H9 (cell line): ENCODE measurements at regions not wholly inside any gene's neighbourhood (a gene's known extent, or its start where the extent isn't known, plus 50 kb on each side); places are given as distances from the start of the nearest gene placed in this dataset.
"Not testable (repeated sequence)": the region's sequence is repeated elsewhere in the genome, so short reads cannot be mapped to it uniquely, and the experiment has no call there.

Experiments
- DNase-seq: peaks from one replicate; pipeline ENCODE4 v3.0.0-alpha.2; 2017
- H2AFZ ChIP-seq: one replicate; pipeline ENCODE4 v1.6.1; 2013; ENCODE audit warnings: mild to moderate bottlenecking, low read length, control low read depth, moderate library complexity
- H2AK5ac ChIP-seq: 2 replicates; pipeline ENCODE4 v1.6.1; 2013; ENCODE audit warnings: low read length, control low read depth, mixed read lengths; ENCODE audit not compliant: insufficient read length
- H2BK120ac ChIP-seq: one replicate; pipeline ENCODE4 v1.6.1; 2013; ENCODE audit warnings: low read depth, mild to moderate bottlenecking, low read length, control low read depth, inconsistent platforms; ENCODE audit not compliant: poor library complexity, severe bottlenecking
- H2BK12ac ChIP-seq: 2 replicates; pipeline ENCODE4 v1.6.1; 2013; ENCODE audit warnings: low read length, control low read depth, mixed read lengths, low read depth; ENCODE audit not compliant: insufficient read length
- H2BK15ac ChIP-seq: 2 replicates; pipeline ENCODE4 v1.6.1; 2013; ENCODE audit warnings: low read depth, low read length, control low read depth
- H2BK20ac ChIP-seq: one replicate; pipeline ENCODE4 v1.6.1; 2013; ENCODE audit warnings: low read depth, mild to moderate bottlenecking, low read length, control low read depth, inconsistent platforms; ENCODE audit not compliant: poor library complexity, severe bottlenecking
- H2BK5ac ChIP-seq: 2 replicates; pipeline ENCODE4 v1.6.1; 2013; ENCODE audit warnings: low read length, control low read depth, mixed read lengths; ENCODE audit not compliant: insufficient read length
- H3K14ac ChIP-seq: 2 replicates; pipeline ENCODE4 v1.6.1; 2013; ENCODE audit warnings: low read length, control low read depth; ENCODE audit not compliant: insufficient read depth
- H3K18ac ChIP-seq: 2 replicates; pipeline ENCODE4 v1.6.1; 2013; ENCODE audit warnings: low read depth, mild to moderate bottlenecking, mixed read lengths, low read length, control low read depth; ENCODE audit not compliant: insufficient read length
- H3K23ac ChIP-seq: 2 replicates; pipeline ENCODE4 v1.6.1; 2013; ENCODE audit warnings: low read length, control low read depth, mixed read lengths, low read depth; ENCODE audit not compliant: insufficient read length
- H3K23me2 ChIP-seq: 2 replicates; pipeline ENCODE4 v1.6.1; 2013; ENCODE audit warnings: low read depth, mild to moderate bottlenecking, mixed read lengths, low read length, control low read depth; ENCODE audit not compliant: insufficient read length, poor library complexity, severe bottlenecking
- H3K27ac ChIP-seq: 2 replicates; pipeline ENCODE4 v1.5.1; 2013; ENCODE audit warnings: low read length, control low read depth, mixed read lengths, low read depth; ENCODE audit not compliant: insufficient read length
- H3K27me3 ChIP-seq: 2 replicates; pipeline ENCODE4 v1.6.1; 2013; ENCODE audit warnings: low read length, control low read depth, inconsistent platforms; ENCODE audit not compliant: insufficient read depth
- H3K4ac ChIP-seq: 2 replicates; pipeline ENCODE4 v1.6.1; 2013; ENCODE audit warnings: low read depth, mild to moderate bottlenecking, control low read depth, inconsistent platforms, low read length, moderate library complexity
- H3K4me1 ChIP-seq: 2 replicates; pipeline ENCODE4 v1.6.1; 2013; ENCODE audit warnings: low read length, control low read depth, inconsistent platforms; ENCODE audit not compliant: insufficient read depth
- H3K4me2 ChIP-seq: 2 replicates; pipeline ENCODE4 v1.6.1; 2013; ENCODE audit warnings: low read length, control low read depth, mixed read lengths; ENCODE audit not compliant: insufficient read length, insufficient read depth
- H3K56ac ChIP-seq: 2 replicates; pipeline ENCODE4 v1.6.1; 2013; ENCODE audit warnings: low read depth, mild to moderate bottlenecking, mixed read lengths, low read length, control low read depth; ENCODE audit not compliant: insufficient read length
- H3K79me1 ChIP-seq: 2 replicates; pipeline ENCODE4 v1.6.1; 2013; ENCODE audit warnings: low read depth, mild to moderate bottlenecking, moderate library complexity, low read length, control low read depth, inconsistent platforms; ENCODE audit not compliant: insufficient read depth, poor library complexity, severe bottlenecking
- H3K79me2 ChIP-seq: 2 replicates; pipeline ENCODE4 v1.6.1; 2013; ENCODE audit warnings: low read length, control low read depth, inconsistent platforms; ENCODE audit not compliant: insufficient read depth
- H3K9ac ChIP-seq: 2 replicates; pipeline ENCODE4 v1.6.1; 2013; ENCODE audit warnings: low read length, control low read depth, mixed read lengths; ENCODE audit not compliant: insufficient read length; ENCODE audit errors: extremely low read depth
- H3K9me3 ChIP-seq: one replicate; pipeline ENCODE4 v1.6.1; 2013; ENCODE audit warnings: low read depth, low read length, inconsistent platforms; ENCODE audit not compliant: control insufficient read depth
- H3T11ph ChIP-seq: one replicate; pipeline ENCODE4 v1.6.1; 2013; ENCODE audit warnings: mild to moderate bottlenecking, low read length, control low read depth, inconsistent platforms
- H4K20me1 ChIP-seq: one replicate; pipeline ENCODE4 v1.6.1; 2013; ENCODE audit not compliant: control insufficient read depth, insufficient read length, insufficient read depth
- H4K5ac ChIP-seq: 2 replicates; pipeline ENCODE4 v1.6.1; 2013; ENCODE audit warnings: low read depth, mild to moderate bottlenecking, mixed read lengths, low read length, control low read depth; ENCODE audit not compliant: insufficient read length
- H4K8ac ChIP-seq: replicated peaks from 2 replicates; pipeline ENCODE4 v1.6.1; 2013; ENCODE audit warnings: low read length, control low read depth, mixed read lengths, low read depth; ENCODE audit not compliant: insufficient read length
- H4K91ac ChIP-seq: 2 replicates; pipeline ENCODE4 v1.6.1; 2013; ENCODE audit warnings: low read depth, mild to moderate bottlenecking, moderate library complexity, mixed read lengths, low read length, control low read depth; ENCODE audit not compliant: insufficient read length
- H3K27ac Mint-ChIP-seq, 3 experiments: 2 replicates in 2 of 3; 3 replicates in 1 of 3; pipeline ENCODE4 v1.8.0; 2020 to 2021; ENCODE audit warnings: mixed read lengths in 3 of 3, mild to moderate bottlenecking in 1 of 3, moderate library complexity in 1 of 3
- H3K27me3 Mint-ChIP-seq: 2 replicates; pipeline ENCODE4 v1.8.0; 2021; ENCODE audit warnings: low read depth, mild to moderate bottlenecking, moderate library complexity, mixed read lengths
- H3K36me3 Mint-ChIP-seq, 3 experiments: 2 replicates in 2 of 3; 3 replicates in 1 of 3; pipeline ENCODE4 v1.8.0; 2020 to 2021; ENCODE audit warnings: low read depth in 3 of 3, mixed read lengths in 3 of 3; ENCODE audit not compliant: insufficient read depth in 1 of 3
- H3K4me1 Mint-ChIP-seq, 2 experiments: 2 replicates each; pipeline ENCODE4 v1.8.0; 2020; ENCODE audit warnings: mixed read lengths in 2 of 2
- H3K4me3 Mint-ChIP-seq, 2 experiments: 2 replicates in 1 of 2; 3 replicates in 1 of 2; pipeline ENCODE4 v1.8.0; 2020 to 2021; ENCODE audit warnings: mild to moderate bottlenecking in 2 of 2, mixed read lengths in 2 of 2, moderate library complexity in 1 of 2
- H3K9me3 Mint-ChIP-seq, 2 experiments: 2 replicates in 1 of 2; 3 replicates in 1 of 2; pipeline ENCODE4 v1.8.0; 2020; ENCODE audit warnings: mild to moderate bottlenecking in 2 of 2, mixed read lengths in 2 of 2, moderate library complexity in 1 of 2
- WGBS: extraction: QIAGEN DNeasy Blood & Tissue Kit; methylation state at CpG from one replicate; pipeline ENCODE4 v1.1.7; 2013; ENCODE audit warnings: missing lambda C conversion rate, low lambda C conversion rate, mixed read lengths; ENCODE audit not compliant: insufficient read length; ENCODE audit errors: extremely low coverage; 5-methylcytosine and 5-hydroxymethylcytosine counted together

DNA sequence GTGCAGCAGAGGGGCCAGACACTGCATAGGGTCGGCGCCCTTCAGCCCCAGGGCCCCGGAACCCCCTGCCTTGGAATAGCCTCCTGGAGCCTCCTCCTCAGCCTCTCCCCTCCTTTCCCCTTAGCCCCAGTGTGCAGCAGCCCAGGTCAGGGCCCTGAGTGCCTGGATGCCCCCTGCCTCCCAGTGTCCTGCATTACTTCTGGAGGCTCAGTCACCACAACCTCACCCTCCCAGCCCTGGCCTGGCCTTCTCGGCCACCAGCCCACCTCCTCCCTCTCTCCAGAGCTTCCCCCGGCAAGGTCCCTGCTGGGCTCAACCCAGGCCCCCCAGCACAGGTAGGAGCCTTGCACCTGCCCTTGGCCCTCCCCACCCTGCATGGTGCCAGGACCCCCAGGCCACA, 100.3 kb downstream of the TMEM121 start:
- not testable (repeated sequence) for H2BK5ac ChIP-seq, H4K5ac ChIP-seq, DNase-seq, H3K18ac ChIP-seq, H3K23ac ChIP-seq, H3K4me1 ChIP-seq, H3K4me1 Mint-ChIP-seq, H3K79me2 ChIP-seq, H3K23me2 ChIP-seq, H2AFZ ChIP-seq, H2AK5ac ChIP-seq, H3K27ac Mint-ChIP-seq, H3K4ac ChIP-seq, H3K56ac ChIP-seq, H2BK12ac ChIP-seq, H3K9ac ChIP-seq, H3K27me3 ChIP-seq, H2BK120ac ChIP-seq, H3K14ac ChIP-seq, H2BK15ac ChIP-seq, H3K79me1 ChIP-seq, H4K20me1 ChIP-seq, H4K8ac ChIP-seq, H3K4me2 ChIP-seq, H4K91ac ChIP-seq, H3K27me3 Mint-ChIP-seq, H3K4me3 Mint-ChIP-seq, H2BK20ac ChIP-seq, H3K27ac ChIP-seq, H3T11ph ChIP-seq
- H3K9me3 Mint-ChIP-seq = peaks cover 68 to 75% of the 10 kb centered on the region in 2 experiments
- WGBS = no CpG with 5 or more reads among the region's 5 CpGs
- peaks cover 50% of the 10 kb centered on the region for H3K9me3 ChIP-seq
- peaks cover 14 to 26% (median 18%) of the 10 kb centered on the region in 3 experiments; a peak in 6 of 7 replicates for H3K36me3 Mint-ChIP-seq

DNA sequence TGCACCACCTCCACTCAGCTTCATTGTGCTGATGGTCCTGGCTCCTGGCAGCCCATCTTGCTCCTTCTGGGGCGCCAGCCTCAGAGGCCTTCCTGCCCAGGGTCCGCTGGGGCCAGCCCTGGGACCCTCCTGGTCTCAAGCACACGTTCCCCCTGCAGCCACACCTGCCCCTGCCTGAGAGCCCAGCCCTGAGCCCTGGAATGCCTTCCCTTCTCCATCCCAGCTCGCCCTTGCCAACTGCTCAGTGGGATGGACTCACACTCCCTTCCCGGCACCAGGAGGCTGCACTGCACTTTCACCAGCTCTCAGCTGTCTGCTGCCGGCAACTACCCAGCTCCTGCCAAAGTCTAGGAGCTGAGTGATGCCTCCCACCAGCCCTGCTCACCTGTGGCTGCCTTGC, 100.9 kb downstream of the TMEM121 start:
- peaks cover 70 to 76% of the 10 kb centered on the region in 2 experiments for H3K9me3 Mint-ChIP-seq
- H3T11ph ChIP-seq, H3K4ac ChIP-seq, H3K27me3 Mint-ChIP-seq, H3K9ac ChIP-seq, H3K27ac ChIP-seq, H3K18ac ChIP-seq, H4K91ac ChIP-seq, H2AFZ ChIP-seq, H3K23me2 ChIP-seq, H2BK12ac ChIP-seq, H2AK5ac ChIP-seq, DNase-seq, H3K4me1 Mint-ChIP-seq, H2BK20ac ChIP-seq, H3K56ac ChIP-seq, H3K23ac ChIP-seq, H4K8ac ChIP-seq, H3K27ac Mint-ChIP-seq, H4K20me1 ChIP-seq, H3K4me3 Mint-ChIP-seq, H3K4me2 ChIP-seq, H3K79me1 ChIP-seq, H2BK15ac ChIP-seq, H3K14ac ChIP-seq, H2BK120ac ChIP-seq, H3K27me3 ChIP-seq, H4K5ac ChIP-seq, H3K4me1 ChIP-seq, H3K79me2 ChIP-seq, H2BK5ac ChIP-seq: not testable (repeated sequence)
- H3K36me3 Mint-ChIP-seq = peaks cover 16 to 27% (median 23%) of the 10 kb centered on the region in 3 experiments; a peak in 6 of 7 replicates
- H3K9me3 ChIP-seq = peaks cover 51% of the 10 kb centered on the region
- WGBS = no CpG with 5 or more reads among the region's 6 CpGs
